IPS DF 4.7 (cell line): ENCODE measurements at regions not wholly inside any gene's neighbourhood (a gene's known extent, or its start where the extent isn't known, plus 50 kb on each side); places are given as distances from the start of the nearest gene placed in this dataset.
A peak's percentile ranks its signal among the peaks of the same experiment; 100 is the strongest.

Experiments used
- DNase-seq: peaks from one replicate; pipeline ENCODE4 v3.0.0-alpha.2; 2013; ENCODE audit warnings: low spot score; ENCODE audit errors: extremely low read depth

DNA sequence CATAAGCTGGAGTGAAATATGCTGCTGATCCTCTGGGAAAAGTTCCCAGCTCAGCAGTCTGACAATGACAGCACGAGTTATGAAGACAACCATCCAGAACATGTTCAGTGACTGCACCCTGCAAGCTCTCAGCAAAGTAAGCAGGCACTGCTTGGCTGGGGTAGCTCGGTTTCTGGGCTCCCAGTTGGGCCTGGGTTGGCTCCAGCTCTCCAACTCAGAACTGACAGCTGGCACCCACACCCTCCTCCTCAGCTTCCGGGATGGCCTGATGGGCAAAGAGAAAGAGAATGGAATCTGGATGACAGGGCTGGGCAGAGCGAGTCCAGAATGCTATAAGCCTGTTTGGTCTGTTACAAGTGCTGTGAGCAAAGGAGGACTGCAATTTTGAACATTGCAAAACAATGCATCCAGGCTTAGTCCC is 185.0 kb downstream of the CSNK1G3 start:
- DNase-seq, result no peak

DNA sequence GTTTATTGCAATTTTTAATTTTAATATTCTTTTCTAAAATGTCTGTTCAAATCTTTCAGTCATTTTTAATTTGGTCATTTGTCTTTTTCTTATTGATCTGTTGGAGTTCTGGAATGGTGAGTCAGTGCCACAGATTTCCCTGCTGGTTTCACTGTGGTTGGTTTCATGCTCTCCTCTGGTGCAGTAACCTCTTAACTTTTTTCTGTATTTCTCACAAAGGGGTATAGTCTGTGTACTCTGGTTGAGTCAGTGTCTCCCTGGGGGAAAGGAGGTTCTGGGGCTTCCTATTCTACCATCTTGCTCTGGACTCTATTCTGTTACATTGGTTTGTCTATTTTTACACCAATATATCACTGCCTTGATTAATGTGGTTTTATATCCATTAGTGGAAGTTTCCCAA is 178.8 kb downstream of the CSNK1G3 start:
- no peak for DNase-seq

DNA sequence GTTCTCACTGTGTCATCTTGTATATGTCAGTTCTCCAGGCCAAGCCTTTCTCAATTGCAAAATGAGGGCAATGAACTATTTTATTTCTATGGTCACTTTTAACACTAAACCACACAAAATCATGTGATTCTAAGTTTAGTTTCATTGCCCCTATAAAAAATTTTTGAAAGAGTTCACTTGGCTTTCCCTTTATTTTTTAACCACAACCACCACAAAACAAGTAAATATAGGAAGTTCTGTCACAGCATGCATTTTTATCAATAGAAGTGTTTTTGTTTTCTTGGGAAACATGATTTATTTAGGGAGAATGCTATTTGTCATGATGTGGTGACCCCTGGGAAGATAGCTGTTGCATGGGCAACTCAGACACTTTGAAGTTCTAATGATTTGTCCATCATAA is 169.1 kb downstream of the CSNK1G3 start:
- DNase-seq, result no peak

DNA sequence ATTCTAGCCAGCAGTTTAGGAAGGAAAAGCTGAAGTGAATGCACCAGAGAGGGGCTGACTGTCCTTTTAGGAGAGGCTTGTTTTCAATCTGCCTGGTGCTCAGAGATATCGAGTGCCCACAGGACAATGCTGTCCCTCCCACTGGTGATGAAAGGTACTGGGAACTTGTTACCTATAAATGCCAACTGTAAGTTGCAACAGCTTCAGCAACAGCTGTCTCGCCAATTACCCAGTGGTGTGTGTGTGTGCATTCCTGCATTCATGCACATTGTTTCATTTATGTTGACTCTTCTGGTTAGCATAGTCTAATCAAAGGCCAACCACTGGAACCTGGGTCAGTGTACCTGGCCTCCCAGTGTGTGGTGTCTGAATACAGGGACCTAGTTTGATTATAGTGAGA is 161.1 kb downstream of the CSNK1G3 start:
- no peak for DNase-seq

DNA sequence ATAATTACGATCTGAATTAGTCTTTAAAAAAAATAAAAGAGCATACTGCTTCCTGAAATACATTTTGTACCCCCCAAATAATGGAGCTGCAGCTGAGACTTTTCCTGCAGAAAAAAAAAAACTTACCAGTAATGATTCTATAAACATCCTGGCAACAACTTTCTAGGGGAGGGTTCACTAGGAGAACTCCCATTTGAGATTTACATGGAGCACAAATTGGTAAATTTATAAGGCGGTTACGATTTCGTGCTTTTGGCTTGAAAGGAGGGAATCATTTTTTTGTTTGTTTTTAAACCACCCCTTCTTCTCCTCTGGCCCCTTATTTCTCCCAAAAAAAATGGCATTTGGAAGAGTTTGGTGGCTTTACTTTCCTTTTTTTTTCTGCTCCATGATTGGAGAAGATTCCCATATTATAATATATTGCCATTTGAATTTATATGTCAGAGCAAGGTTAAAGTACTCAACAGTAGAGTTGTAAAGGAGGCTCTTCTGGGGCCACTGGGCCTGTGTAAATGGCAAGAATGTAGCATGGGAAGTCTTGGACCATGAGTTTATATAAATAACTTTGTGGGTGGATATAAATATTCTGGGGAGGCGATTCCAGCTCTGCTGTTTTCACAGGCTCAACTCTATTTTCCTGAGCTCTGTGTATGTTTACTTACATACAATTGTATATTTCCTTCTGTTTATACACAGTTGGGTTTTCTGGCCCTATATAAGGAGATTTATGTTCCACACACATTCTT is 159.9 kb downstream of the CSNK1G3 start:
- DNase-seq, result no peak

DNA sequence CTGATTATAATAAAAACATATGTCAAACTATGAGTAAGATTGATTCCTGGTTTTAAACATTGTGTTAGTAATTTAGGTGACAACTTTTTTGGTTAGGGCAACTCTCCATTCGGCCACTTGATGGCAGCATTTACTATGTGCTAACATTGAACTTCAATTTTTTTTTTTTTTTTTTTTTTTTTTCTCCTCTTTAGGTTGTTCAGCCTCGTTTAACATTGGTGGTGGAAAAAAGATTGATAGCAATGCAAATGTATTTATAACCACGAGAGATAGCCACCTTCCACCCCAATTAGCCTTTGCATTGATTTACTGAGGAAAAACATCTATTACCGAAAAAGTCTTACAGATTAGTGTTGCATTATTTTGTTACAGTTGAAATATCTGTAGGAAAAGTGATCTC is 159.1 kb downstream of the CSNK1G3 start:
- peak; percentile 28 for DNase-seq
